Fibroblast of mammary gland (primary cell): ENCODE measurements at regions not wholly inside any gene's neighbourhood (a gene's known extent, or its start where the extent isn't known, plus 50 kb on each side); places are given as distances from the start of the nearest gene placed in this dataset.
"Not testable (repeated sequence)": the region's sequence is repeated elsewhere in the genome, so short reads cannot be mapped to it uniquely, and the experiment has no call there.

Experiments used
- DNase-seq: peaks from one replicate; pipeline ENCODE4 v3.0.0-alpha.2; 2010; ENCODE audit warnings: low read depth
- H3K4me3 ChIP-seq: 2 replicates; pipeline ENCODE4 v1.5.1; 2011; ENCODE audit warnings: low read depth, mild to moderate bottlenecking, low read length, moderate library complexity; ENCODE audit not compliant: control insufficient read depth
- CTCF ChIP-seq: conservative IDR thresholded peaks from 2 replicates; pipeline ENCODE4 v1.5.1; 2011; ENCODE audit warnings: low read depth, low read length, inconsistent platforms; ENCODE audit not compliant: control insufficient read depth, insufficient read depth

DNA sequence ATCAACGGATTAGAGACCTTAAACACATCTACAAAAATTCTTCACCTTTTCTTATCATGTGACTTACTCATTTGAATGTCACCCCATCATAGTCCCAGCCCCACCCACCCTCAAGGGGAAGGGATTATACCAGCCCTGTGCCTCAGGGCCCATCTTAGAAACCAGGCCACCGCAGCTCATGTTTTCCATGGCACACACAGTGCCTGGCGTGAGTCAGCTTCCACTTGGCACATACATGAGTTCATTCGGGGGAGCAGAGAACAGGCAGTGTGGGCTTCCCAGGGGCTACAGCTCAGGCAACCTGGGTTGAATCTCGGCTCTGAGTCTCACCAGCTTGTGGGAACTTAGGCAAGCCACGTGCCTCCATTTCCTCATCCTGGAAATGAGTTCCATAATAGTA is 310.6 kb downstream of the NPHP4 start:
- no peak for TF ChIP-seq CTCF
- DNase-seq, result no peak
- H3K4me3 ChIP-seq, result no peak overlapping the region

- no peak for DNase-seq
- no peak overlapping the region for H3K4me3 ChIP-seq
- no peak for TF ChIP-seq CTCF
These were observed 311.6 kb downstream of the NPHP4 start for GRCh38 chr1:5680600-5680999.

DNA sequence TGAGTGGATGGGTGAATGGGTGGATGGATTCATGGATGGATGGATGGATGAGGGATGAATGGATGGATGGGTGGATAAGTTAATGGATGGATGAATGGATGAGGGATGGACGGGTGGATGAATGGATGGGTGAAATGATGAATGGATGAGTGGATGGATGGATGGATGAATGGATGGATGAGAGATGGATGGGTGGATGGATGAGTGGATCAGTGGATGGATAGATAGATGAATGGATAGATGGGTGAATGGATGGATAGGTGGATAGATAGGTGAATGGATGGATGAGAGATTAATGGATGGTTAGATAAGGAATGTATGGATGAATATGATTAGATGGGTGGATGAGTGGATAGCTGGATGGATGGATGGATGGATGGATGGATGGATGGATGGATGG is 313.5 kb downstream of the NPHP4 start:
- TF ChIP-seq CTCF, result no peak
- no peak for DNase-seq
- H3K4me3 ChIP-seq, result no peak overlapping the region

- not testable (repeated sequence) for DNase-seq, H3K4me3 ChIP-seq
These were observed 319.9 kb downstream of the NPHP4 start for GRCh38 chr1:5672355-5672754.

DNA sequence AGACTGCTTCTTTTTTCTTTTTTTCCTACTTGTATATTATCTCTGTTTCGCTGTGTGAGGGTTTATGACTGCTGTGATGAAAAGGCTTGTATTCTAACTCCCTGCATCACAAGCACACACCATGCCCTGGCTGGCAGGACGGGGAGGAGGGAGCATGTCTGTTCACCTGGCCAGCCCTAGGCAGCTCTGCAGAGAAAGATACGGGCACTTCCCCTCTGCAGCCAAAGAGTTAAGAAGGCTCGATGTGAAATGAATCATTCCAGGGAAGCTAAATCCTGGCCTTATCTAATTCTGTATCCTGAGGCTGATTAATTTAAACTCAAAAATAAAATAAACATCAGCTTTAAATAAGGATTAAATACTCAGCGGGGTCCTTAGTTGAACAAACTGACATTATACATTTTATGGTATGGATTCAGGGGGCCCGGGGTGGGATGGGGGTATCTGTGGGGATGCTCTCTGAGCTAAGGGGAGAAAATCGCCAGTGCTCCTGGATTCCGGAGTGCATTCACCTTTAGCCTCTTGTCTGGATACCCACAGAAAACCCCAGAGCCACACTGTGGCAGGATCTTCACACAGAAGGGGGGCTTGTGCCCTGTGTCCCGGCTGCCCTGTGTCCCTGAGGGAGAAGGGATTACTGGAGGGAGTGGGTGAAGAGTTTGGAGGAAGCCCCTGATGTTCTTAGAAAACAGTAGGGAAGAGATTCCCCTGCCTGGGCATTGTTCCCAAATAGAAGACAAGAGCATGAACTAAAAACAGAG is 321.5 kb downstream of the NPHP4 start:
- H3K4me3 ChIP-seq, result no peak overlapping the region
- TF ChIP-seq CTCF, result no peak
- no peak for DNase-seq

DNA sequence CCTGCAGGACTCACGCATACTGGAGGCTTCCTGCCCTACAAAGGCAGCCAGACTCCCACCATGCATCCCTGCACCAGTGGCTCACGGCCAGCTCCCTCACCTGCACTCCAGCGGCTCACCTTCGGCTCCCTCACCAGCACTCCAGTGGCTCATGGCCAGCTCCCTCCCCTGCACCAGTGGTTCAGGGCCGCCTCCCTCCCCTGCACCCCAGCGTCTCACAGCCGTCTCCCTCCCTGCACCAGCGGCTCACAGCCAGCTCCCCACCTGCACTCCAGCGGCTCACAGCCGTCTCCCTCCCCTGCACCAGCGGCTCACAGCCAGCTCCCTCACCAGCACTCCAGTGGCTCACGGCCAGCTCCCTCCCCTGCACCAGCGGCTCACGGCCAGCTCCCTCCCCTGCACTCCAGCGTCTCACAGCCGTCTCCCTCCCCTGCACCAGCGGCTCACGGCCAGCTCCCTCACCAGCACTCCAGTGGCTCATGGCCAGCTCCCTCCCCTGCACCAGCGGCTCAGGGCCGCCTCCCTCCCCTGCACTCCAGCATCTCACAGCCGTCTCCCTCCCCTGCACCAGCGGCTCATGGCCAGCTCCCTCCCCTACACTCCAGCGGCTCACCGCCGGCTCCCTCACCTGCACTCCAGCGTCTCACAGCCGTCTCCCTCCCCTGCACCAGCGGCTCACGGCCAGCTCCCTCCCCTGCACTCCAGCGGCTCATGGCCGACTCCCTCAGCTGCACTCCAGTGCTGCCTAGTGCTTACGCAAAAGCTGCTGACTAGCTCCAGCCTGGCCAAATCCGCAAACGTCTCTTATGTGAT is 324.5 kb downstream of the NPHP4 start:
- H3K4me3 ChIP-seq, result no peak overlapping the region
- no peak for TF ChIP-seq CTCF
- no peak for DNase-seq
